ENCODE measurements at regions not wholly inside any gene's neighbourhood (a gene's known extent, or its start where the extent isn't known, plus 50 kb on each side); places are given as distances from the start of the nearest gene placed in this dataset.

DNA sequence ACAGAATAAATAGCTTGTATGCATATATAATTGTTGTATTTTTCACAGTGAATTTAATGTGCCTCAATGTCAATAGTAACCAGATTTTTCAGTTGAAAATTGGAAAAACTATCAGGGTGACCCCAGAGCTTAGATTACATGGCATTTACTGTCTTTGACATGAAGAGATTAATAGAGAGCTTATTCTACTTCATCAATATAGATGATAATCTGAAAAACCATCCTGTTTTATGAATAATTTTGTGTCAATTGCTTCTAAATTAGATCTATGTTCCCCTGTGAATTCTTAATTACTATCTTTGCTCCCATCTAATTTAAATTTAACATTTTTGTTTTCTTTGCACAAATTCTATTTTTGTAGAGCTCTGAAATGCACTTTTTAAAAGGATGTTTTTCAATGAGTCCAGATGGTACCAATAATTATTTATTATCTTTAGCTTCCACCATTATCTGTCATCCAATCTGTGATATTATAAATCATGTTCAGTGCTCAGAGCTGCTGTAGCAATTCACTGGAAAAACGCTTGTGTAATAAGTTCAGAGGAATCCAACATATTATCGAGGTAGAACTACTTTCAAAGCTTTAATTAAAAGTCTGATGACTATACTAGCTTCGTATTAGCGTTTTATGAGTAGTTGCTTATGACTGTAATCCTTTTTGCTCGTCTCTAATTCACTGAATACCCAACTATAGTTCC, 291.4 kb downstream of the JRKL start:
- no peaks in the 10 kb centered on the region for H4K20me1 ChIP-seq (replicated peaks; ENCODE audit: control insufficient read depth, extremely low read depth, insufficient read depth, low read length)
- H2AFZ ChIP-seq (ENCODE audit: low read depth, low read length) = no peak overlapping the region
- no peak overlapping the region for H3K27ac ChIP-seq (ENCODE audit: insufficient read depth, low read depth, low read length)
- no peak overlapping the region for H3K9ac ChIP-seq (replicated peaks; ENCODE audit: extremely low read depth, insufficient read depth, low read length)
- H3K27me3 ChIP-seq (ENCODE audit: control insufficient read depth in 2 of 2, insufficient read depth in 2 of 2, low read length in 2 of 2) = no peaks in the 10 kb centered on the region
- POLR2A ChIA-PET = no interaction called here
- no peaks in the 10 kb centered on the region for H3K4me1 ChIP-seq (ENCODE audit: control insufficient read depth, extremely low read depth, insufficient read depth, low read length)
- DNase-seq (ENCODE audit: low read depth, low spot score) (no peak), FAIRE-seq (no peak)
- intact Hi-C loops (cut with micrococcal nuclease) (no loop called here), dilution Hi-C loops (cut with MboI; ENCODE audit: extremely low pct_ligation_motif_present, low sequenced_read_pairs) (no loop called here)
- no peaks in the 10 kb centered on the region for H3K79me2 ChIP-seq (ENCODE audit: control insufficient read depth, insufficient read depth, low read length)
- H3K4me3 ChIP-seq (replicated peaks in 1 of 3; ENCODE audit: insufficient read depth in 1 of 3, low read depth in 1 of 3, low read length in 3 of 3) = no peak overlapping the region
- no peak for TF ChIP-seq GATA2 (IDR thresholded peaks at IDR 0.05; ENCODE audit: insufficient read depth, insufficient read length, low read depth, low read length)
- TF ChIP-seq, protein P1, sequence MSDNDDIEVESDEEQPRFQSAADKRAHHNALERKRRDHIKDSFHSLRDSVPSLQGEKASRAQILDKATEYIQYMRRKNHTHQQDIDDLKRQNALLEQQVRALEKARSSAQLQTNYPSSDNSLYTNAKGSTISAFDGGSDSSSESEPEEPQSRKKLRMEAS (IDR thresholded peaks at IDR 0.05; ENCODE audit: insufficient read depth, insufficient read length) = no peak
- no peak for TF ChIP-seq MYC (IDR thresholded peaks at IDR 0.05; ENCODE audit: low read depth, low read length)
- no peak for TF ChIP-seq CTCF (IDR thresholded peaks at IDR 0.05; ENCODE audit: extremely low read depth in 1 of 2, insufficient read depth in 1 of 2, low read depth in 1 of 2, low read length in 2 of 2)
- TF ChIP-seq POLR2AphosphoS5 (IDR thresholded peaks at IDR 0.05; ENCODE audit: insufficient read depth, low read depth, low read length) = no peak
- TF ChIP-seq JUN (IDR thresholded peaks at IDR 0.05; ENCODE audit: borderline replicate concordance, insufficient read depth, insufficient read length, low read depth) = no peak
- TF ChIP-seq EZH2 (IDR thresholded peaks at IDR 0.05; ENCODE audit: borderline replicate concordance, low read depth, low read length, severe bottlenecking) = no peak
- TF ChIP-seq POLR2A (IDR thresholded peaks at IDR 0.05; ENCODE audit: low read depth, low read length) = no peak
- no peak for TF ChIP-seq FOS (IDR thresholded peaks at IDR 0.05; ENCODE audit: borderline replicate concordance, insufficient read depth, low read length)
- no TSS peak for BruUV-seq (replicated peaks)
- H3K36me3 ChIP-seq (ENCODE audit: control insufficient read depth in 2 of 2, extremely low read depth in 1 of 2, insufficient read depth in 2 of 2, low read length in 2 of 2) = no peaks in the 10 kb centered on the region
- no peaks in the 10 kb centered on the region for H3K9me1 ChIP-seq (replicated peaks; ENCODE audit: control insufficient read depth, extremely low read depth, insufficient read depth, low read length)
- H3K9me3 ChIP-seq (replicated peaks; ENCODE audit: control insufficient read depth, insufficient read depth, low read length) = no peaks in the 10 kb centered on the region
- CTCF ChIA-PET = no interaction called here
- H3K4me2 ChIP-seq (ENCODE audit: insufficient read depth, low read length) = no peak overlapping the region

All from endothelial cell of umbilical vein (primary cell).